ENCODE measurements at regions not wholly inside any gene's neighbourhood (a gene's known extent, or its start where the extent isn't known, plus 50 kb on each side); places are given as distances from the start of the nearest gene placed in this dataset.

DNA sequence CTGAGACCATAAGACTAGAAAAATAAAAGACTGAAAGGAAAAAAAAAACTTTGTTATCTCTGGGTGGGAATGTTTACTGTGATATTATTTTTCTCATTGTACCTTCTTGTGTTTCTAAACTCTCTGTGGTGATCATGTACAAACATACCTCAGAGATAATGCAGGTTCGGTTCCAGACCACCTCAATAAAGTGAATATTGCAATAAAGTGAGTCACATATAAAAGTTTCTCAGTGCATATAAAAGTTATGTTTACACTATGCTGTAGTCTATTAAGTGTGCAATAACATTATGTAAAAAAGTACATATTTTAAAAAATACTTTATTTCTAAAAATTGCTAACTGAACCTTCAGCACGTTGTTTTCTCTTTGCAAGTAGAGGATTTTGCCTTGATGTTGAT is 137.5 kb downstream of the CENPF start:
- TF ChIP-seq CTCF (IDR thresholded peaks at IDR 0.05; ENCODE audit: insufficient read depth, low read length) (no peak), POLR2AphosphoS5 (IDR thresholded peaks at IDR 0.05; ENCODE audit: low read depth) (no peak)
- TF ChIP-seq, protein P1, sequence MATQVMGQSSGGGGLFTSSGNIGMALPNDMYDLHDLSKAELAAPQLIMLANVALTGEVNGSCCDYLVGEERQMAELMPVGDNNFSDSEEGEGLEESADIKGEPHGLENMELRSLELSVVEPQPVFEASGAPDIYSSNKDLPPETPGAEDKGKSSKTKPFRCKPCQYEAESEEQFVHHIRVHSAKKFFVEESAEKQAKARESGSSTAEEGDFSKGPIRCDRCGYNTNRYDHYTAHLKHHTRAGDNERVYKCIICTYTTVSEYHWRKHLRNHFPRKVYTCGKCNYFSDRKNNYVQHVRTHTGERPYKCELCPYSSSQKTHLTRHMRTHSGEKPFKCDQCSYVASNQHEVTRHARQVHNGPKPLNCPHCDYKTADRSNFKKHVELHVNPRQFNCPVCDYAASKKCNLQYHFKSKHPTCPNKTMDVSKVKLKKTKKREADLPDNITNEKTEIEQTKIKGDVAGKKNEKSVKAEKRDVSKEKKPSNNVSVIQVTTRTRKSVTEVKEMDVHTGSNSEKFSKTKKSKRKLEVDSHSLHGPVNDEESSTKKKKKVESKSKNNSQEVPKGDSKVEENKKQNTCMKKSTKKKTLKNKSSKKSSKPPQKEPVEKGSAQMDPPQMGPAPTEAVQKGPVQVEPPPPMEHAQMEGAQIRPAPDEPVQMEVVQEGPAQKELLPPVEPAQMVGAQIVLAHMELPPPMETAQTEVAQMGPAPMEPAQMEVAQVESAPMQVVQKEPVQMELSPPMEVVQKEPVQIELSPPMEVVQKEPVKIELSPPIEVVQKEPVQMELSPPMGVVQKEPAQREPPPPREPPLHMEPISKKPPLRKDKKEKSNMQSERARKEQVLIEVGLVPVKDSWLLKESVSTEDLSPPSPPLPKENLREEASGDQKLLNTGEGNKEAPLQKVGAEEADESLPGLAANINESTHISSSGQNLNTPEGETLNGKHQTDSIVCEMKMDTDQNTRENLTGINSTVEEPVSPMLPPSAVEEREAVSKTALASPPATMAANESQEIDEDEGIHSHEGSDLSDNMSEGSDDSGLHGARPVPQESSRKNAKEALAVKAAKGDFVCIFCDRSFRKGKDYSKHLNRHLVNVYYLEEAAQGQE (IDR thresholded peaks at IDR 0.05; ENCODE audit: insufficient replicate concordance, low read depth): no peak

Measured in HL-60 (cell line).